ENCODE measurements at regions not wholly inside any gene's neighbourhood (a gene's known extent, or its start where the extent isn't known, plus 50 kb on each side); places are given as distances from the start of the nearest gene placed in this dataset.

DNA sequence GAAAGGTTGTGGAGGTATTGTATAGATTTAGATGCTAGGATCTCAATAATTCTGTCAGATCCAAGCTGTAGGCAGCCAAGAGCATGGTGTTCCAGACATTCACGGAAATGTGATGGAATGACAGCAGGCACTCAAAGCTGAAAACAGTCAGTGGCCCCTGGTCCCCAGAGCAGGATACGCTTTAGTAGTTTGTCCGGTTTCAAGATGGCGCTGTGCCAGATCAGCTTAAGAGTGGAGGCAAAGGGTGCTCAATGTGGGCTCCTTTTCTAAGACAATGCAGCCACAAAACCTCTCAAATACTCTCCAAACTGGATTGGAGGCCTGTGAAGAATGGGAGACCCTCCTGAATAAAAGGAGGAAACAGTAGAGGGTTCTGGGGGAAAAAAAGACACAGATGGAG lies 291.2 kb upstream of the HS3ST1 start:
- no peaks in the 10 kb centered on the region for H3K27me3 ChIP-seq
- H3K36me3 ChIP-seq: no peaks in the 10 kb centered on the region
- no peak overlapping the region for H3K27ac ChIP-seq
- DNase-seq: no peak
- intact Hi-C loops (cut with DNase I): no loop called here
- H3K4me1 ChIP-seq: no peaks in the 10 kb centered on the region
- H3K4me3 ChIP-seq: no peak overlapping the region
- no peak for TF ChIP-seq EP300 (IDR thresholded peaks at IDR 0.05)
- TF ChIP-seq POLR2A (IDR thresholded peaks at IDR 0.05): no peak
- TF ChIP-seq POLR2AphosphoS5 (IDR thresholded peaks at IDR 0.05): no peak
- no peak for TF ChIP-seq CTCF (IDR thresholded peaks at IDR 0.05)
- 82 to 93% methylated on average over 4 of the region's 4 CpGs for WGBS, 2 donors
- H3K9me3 ChIP-seq: no peaks in the 10 kb centered on the region

- no peak overlapping the region for H3K27ac ChIP-seq
- 63 to 81% methylated on average over 3 of the region's 3 CpGs for WGBS, 2 donors
- no peak overlapping the region for H3K4me3 ChIP-seq
- no peak for DNase-seq
- no peaks in the 10 kb centered on the region for H3K27me3 ChIP-seq
- intact Hi-C loops (cut with DNase I): no loop called here
- TF ChIP-seq POLR2A (IDR thresholded peaks at IDR 0.05) (no peak), CTCF (IDR thresholded peaks at IDR 0.05) (no peak), EP300 (IDR thresholded peaks at IDR 0.05) (no peak), POLR2AphosphoS5 (IDR thresholded peaks at IDR 0.05) (no peak)
- H3K36me3 ChIP-seq: no peaks in the 10 kb centered on the region
- H3K4me1 ChIP-seq: no peaks in the 10 kb centered on the region
- no peaks in the 10 kb centered on the region for H3K9me3 ChIP-seq
Measured at GRCh38 chr4:11715753-11716521, 287.2 kb upstream of the HS3ST1 start.

DNA sequence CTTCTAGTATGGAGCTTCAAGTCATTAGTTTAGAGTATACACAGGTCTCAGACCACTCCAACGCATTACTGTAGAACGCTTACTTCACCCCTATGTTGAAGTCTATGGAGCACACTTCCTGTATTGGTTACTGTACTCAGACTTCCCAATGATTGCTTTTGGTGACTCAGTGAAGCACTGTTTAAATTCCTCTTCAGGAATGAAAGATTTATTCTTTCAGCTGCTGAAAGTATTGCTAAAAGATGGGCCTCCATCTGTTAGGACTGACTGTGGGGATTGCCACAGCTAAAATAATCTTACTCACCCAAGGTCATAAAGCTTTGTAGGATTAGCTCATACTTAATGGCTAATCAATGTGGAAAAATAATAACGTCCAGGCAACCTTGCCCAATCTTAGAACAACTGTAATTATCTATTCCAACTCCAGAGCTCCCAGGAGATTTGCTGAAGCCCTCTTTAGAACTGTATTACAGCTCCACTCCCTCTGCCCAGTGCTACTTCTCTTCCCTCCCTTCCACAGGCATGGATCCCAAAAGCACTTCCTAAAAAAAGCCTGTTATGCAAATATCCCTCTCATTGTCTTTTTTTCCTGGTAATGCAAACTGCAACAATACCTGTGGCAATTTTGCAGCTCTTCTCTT lies 281.9 kb upstream of the HS3ST1 start:
- intact Hi-C loops (cut with DNase I): no loop called here
- no peaks in the 10 kb centered on the region for H3K9me3 ChIP-seq
- H3K36me3 ChIP-seq: no peaks in the 10 kb centered on the region
- no peak overlapping the region for H3K4me3 ChIP-seq
- 80 to 84% methylated on average over 3 of the region's 3 CpGs for WGBS, 2 donors
- no peaks in the 10 kb centered on the region for H3K4me1 ChIP-seq
- H3K27me3 ChIP-seq: no peaks in the 10 kb centered on the region
- no peak for DNase-seq
- no peak overlapping the region for H3K27ac ChIP-seq
- no peak for TF ChIP-seq POLR2A (IDR thresholded peaks at IDR 0.05)
- TF ChIP-seq CTCF (IDR thresholded peaks at IDR 0.05): no peak
- TF ChIP-seq EP300 (IDR thresholded peaks at IDR 0.05): no peak
- TF ChIP-seq POLR2AphosphoS5 (IDR thresholded peaks at IDR 0.05): no peak

DNA sequence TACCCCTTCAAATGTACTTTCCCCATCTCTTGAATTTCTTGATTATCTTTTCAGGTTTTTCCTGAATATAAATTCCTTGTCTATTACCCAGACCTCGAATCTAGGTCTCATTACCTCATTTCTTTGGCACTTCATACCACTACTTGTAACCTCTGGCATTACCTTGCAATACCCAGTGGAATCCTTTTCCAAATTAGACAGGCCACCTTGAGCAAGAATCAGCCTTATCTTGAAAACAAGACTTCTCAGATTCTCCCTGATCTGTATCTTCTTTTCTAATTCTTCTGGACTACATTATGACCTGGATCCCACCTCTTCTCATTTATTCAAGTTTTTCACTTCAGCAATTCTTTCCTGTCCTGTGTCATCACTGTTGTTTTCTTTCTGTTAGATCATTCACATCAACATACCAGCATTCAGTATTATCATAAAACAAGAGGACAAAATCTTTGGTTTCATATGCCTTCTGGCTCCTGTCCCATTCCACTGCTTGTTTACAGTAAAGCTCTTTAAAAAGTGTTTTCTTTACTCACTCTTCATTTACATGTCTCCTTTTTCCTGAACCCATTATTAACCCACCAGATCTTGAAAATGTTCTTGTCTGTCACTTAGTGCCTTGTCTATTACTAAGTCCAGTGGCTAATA lies 275.6 kb upstream of the HS3ST1 start:
- H3K27me3 ChIP-seq: no peaks in the 10 kb centered on the region
- 63 to 74% methylated on average over 1 of the region's 1 CpG for WGBS, 2 donors
- no peak for TF ChIP-seq POLR2A (IDR thresholded peaks at IDR 0.05)
- TF ChIP-seq CTCF (IDR thresholded peaks at IDR 0.05): no peak
- no peak for TF ChIP-seq POLR2AphosphoS5 (IDR thresholded peaks at IDR 0.05)
- TF ChIP-seq EP300 (IDR thresholded peaks at IDR 0.05): no peak
- no peaks in the 10 kb centered on the region for H3K36me3 ChIP-seq
- H3K9me3 ChIP-seq: no peaks in the 10 kb centered on the region
- intact Hi-C loops (cut with DNase I): no loop called here
- H3K4me1 ChIP-seq: no peaks in the 10 kb centered on the region
- H3K4me3 ChIP-seq: no peak overlapping the region
- no peak for DNase-seq
- H3K27ac ChIP-seq: no peak overlapping the region

Measured in sigmoid colon (tissue), 6 donors.